MCF 10A (cell line): ENCODE measurements at regions not wholly inside any gene's neighbourhood (a gene's known extent, or its start where the extent isn't known, plus 50 kb on each side); places are given as distances from the start of the nearest gene placed in this dataset.

Experiments
- BruUV-seq: library from RNA; stranded (reverse); fragments of 400-500 nt; replicated peaks from 2 replicates; lab custom pipeline; 2021; lab: Mats Ljungman, UMichigan
- CTCF ChIA-PET: fragments of 300-600 bp; sonication (Branson Sonifier 250); formaldehyde crosslinking; extraction: SDS; loops from one replicate; lab custom pipeline; 2021; ENCODE audit warnings: antibody characterized with exemption, inconsistent platforms; lab: Yijun Ruan, JAX
- POLR2A ChIA-PET: fragments of 300-600, 350-650 bp; sonication (Branson Sonifier 250); formaldehyde crosslinking; extraction: SDS; loops from one replicate; lab custom pipeline; 2020; ENCODE audit warnings: antibody characterized with exemption, inconsistent platforms; lab: Yijun Ruan, JAX
- DNase-seq: peaks from one replicate; pipeline ENCODE4 v3.0.0-alpha.2; 2018; ENCODE audit not compliant: unreplicated experiment
- H3K27ac Mint-ChIP-seq: one replicate; pipeline ENCODE4 v1.8.0; 2022; ENCODE audit warnings: mild to moderate bottlenecking, low read depth, mixed read lengths; ENCODE audit not compliant: unreplicated experiment
- H3K27me3 Mint-ChIP-seq: one replicate; pipeline ENCODE4 v1.8.0; 2022; ENCODE audit warnings: mixed read lengths; ENCODE audit not compliant: insufficient read depth, unreplicated experiment
- H3K36me3 Mint-ChIP-seq: one replicate; pipeline ENCODE4 v1.8.0; 2022; ENCODE audit warnings: mild to moderate bottlenecking, moderate library complexity, mixed read lengths; ENCODE audit not compliant: insufficient read depth, unreplicated experiment
- H3K4me1 Mint-ChIP-seq: one replicate; pipeline ENCODE4 v1.8.0; 2022; ENCODE audit warnings: mixed read lengths; ENCODE audit not compliant: insufficient read depth, unreplicated experiment
- H3K4me3 Mint-ChIP-seq: one replicate; pipeline ENCODE4 v1.8.0; 2022; ENCODE audit warnings: mild to moderate bottlenecking, moderate library complexity, mixed read lengths; ENCODE audit not compliant: unreplicated experiment
- H3K9me3 Mint-ChIP-seq: one replicate; pipeline ENCODE4 v1.8.0; 2022; ENCODE audit warnings: mixed read lengths; ENCODE audit not compliant: unreplicated experiment
- intact Hi-C: fragments of 100-400 bp; cut with micrococcal nuclease; formaldehyde crosslinking; loops from 2 replicates; pipeline ENCODE4 v1.14.1; 2022
- TF ChIP-seq, protein P1 (sequence below): fragments of 200-600 bp; IDR thresholded peaks from one replicate; pipeline ENCODE4 v1.8.0; 2022; ENCODE audit warnings: antibody characterized with exemption, mild to moderate bottlenecking; ENCODE audit not compliant: unreplicated experiment

DNA sequence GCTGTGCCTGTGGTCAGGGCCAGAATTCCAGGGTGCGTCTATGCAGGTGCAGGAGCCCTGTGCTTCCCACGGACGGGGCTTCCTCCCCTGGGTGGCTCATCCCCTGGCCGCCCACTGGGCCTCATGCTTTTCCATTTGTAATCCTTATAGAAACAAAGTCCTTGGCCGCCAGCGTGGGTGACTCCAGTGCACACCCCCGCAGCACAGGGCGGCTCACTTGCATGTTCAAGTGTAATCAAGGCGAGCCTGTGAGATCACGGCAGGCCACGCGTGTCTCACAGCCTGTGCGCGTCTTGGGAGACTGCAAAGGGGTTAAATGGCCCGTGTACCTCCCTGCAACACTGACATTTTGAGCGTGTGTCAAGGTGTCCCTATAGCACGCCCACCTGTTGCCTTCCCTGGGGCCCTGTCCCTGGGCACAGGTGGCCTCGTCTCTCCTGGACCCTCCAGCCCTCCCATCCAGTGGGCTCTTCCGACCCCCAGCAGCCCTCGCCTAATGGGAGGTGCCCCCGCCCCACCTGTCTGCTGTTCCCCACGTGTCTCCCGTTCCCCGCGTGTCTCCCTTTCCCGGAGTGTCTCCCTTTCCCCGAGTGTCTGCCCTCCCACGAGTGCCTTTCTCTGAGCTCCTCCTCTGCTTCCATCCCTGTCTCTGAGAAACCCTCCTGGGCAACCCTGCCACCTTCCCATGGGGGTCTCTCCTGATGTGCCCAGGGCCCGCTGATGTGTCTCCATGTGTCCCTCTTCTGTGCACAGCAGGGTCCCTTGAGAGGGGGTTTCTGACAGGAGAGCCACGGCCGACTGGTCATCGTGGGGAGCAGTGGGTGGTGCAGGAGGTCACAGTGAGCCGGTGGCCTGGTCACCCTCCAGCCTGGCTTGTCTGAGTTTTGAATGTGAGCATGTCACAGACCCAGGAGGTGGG lies 1215.3 kb downstream of the BRD1 start:
- Mint-ChIP-seq H3K4me3 (no peak overlapping the region), H3K9me3 (peaks cover 29% of the 10 kb centered on the region), H3K27ac (no peak overlapping the region), H3K4me1 (no peaks in the 10 kb centered on the region), H3K27me3 (no peaks in the 10 kb centered on the region), H3K36me3 (peaks cover 12% of the 10 kb centered on the region)
- intact Hi-C loops, result no loop called here
- no TSS peak for BruUV-seq
- ChIA-PET POLR2A (no interaction called here), CTCF (no interaction called here)
- TF ChIP-seq, protein P1, sequence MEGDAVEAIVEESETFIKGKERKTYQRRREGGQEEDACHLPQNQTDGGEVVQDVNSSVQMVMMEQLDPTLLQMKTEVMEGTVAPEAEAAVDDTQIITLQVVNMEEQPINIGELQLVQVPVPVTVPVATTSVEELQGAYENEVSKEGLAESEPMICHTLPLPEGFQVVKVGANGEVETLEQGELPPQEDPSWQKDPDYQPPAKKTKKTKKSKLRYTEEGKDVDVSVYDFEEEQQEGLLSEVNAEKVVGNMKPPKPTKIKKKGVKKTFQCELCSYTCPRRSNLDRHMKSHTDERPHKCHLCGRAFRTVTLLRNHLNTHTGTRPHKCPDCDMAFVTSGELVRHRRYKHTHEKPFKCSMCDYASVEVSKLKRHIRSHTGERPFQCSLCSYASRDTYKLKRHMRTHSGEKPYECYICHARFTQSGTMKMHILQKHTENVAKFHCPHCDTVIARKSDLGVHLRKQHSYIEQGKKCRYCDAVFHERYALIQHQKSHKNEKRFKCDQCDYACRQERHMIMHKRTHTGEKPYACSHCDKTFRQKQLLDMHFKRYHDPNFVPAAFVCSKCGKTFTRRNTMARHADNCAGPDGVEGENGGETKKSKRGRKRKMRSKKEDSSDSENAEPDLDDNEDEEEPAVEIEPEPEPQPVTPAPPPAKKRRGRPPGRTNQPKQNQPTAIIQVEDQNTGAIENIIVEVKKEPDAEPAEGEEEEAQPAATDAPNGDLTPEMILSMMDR, result no peak
- no peak for DNase-seq

DNA sequence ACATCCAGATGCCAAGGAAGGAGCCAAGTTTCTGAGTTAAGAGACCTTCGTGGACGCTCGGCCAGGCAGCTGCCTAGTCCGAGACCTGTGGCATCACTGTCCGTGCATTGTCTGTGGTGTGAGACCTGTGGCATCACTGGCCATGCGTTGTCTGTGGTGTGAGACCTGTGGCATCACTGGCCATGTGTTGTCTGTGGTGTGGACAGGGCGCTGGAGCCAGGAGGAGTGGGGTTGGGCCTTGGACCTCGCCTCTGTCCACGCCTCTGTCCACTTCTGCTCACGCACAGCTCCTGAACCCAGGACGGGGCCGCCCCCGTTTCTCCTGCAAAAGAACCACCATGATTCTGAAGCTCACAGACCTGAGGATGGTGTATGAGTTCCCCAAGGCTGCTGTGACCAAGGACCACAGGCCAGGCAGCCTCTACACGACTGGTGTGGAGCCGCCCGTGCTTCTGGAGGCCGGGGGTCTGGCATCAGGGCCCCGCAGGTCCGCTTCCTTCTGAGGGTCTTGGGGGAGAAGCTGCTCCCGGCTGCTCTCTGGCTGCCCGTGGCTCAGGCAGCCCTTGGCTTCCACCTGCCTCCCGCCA lies 1218.3 kb downstream of the BRD1 start:
- TF ChIP-seq, protein P1, result no peak
- DNase-seq, result no peak
- Mint-ChIP-seq H3K36me3 (peaks cover 12% of the 10 kb centered on the region), H3K9me3 (peaks cover 46% of the 10 kb centered on the region), H3K27me3 (no peaks in the 10 kb centered on the region), H3K27ac (no peak overlapping the region), H3K4me1 (no peaks in the 10 kb centered on the region), H3K4me3 (no peak overlapping the region)
- BruUV-seq, result no TSS peak
- POLR2A ChIA-PET, result no interaction called here
- intact Hi-C loops, result no loop called here
- CTCF ChIA-PET, result no interaction called here

DNA sequence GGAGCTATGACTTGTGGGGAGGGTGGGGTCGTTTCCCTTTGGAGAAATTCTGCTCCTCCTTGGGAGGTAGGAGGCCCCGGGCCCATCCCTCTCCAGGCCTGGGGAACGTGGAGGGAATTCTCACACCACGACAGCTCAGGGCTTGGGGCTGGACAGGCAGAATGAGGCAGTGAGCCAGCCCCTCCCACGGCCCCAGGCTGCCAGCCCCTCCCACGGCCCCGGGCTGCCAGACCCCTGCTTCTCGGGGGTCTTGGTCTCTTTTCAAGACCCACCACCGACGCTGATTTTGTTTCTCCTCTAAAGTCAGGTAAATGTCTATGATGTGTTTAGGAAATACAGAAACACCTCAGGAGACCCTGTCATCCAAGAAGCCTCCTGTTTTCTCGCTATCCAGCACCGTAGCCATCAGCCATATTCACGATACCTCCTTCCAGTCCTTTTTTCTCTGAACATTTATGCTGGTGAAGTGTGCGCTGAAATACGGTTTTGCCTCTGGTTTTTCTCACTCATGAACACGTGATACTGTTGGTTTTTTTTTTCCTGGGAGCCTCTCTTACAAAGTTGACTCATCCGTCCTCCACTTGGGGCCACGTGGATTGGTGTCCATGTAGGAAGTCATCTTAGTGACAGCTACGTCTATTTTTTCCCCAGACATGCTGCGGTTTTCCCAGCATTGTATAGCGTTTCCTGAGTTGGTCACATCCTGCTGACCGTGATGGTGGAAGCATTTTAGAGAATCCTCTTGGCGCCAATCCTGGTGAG lies 1219.6 kb downstream of the BRD1 start:
- no peak overlapping the region for H3K27ac Mint-ChIP-seq
- TF ChIP-seq, protein P1, result no peak
- intact Hi-C loops, result no loop called here
- no peaks in the 10 kb centered on the region for H3K27me3 Mint-ChIP-seq
- no TSS peak for BruUV-seq
- peaks cover 43% of the 10 kb centered on the region for H3K9me3 Mint-ChIP-seq
- ChIA-PET CTCF (no interaction called here), POLR2A (no interaction called here)
- no peak for DNase-seq
- H3K4me3 Mint-ChIP-seq, result no peak overlapping the region
- no peaks in the 10 kb centered on the region for H3K4me1 Mint-ChIP-seq
- H3K36me3 Mint-ChIP-seq, result peaks cover 12% of the 10 kb centered on the region
